ENCODE measurements at regions not wholly inside any gene's neighbourhood (a gene's known extent, or its start where the extent isn't known, plus 50 kb on each side); places are given as distances from the start of the nearest gene placed in this dataset.
"Not testable (repeated sequence)": the region's sequence is repeated elsewhere in the genome, so short reads cannot be mapped to it uniquely, and the experiment has no call there.

- DNase-seq: no peak
Observed at GRCh38 chr21:23812485-23812884, 1794.8 kb downstream of the MRPL39 start.

- no peak for DNase-seq
Observed at GRCh38 chr21:23811805-23812204, 1795.5 kb downstream of the MRPL39 start.

- no peak for DNase-seq
Observed at GRCh38 chr21:23809573-23809972, 1797.7 kb downstream of the MRPL39 start.

GRCh38 chr21:23806966-23807548 is 1800.2 kb downstream of the MRPL39 start:
- DNase-seq: not testable (repeated sequence)

- no peak for DNase-seq
Observed at GRCh38 chr21:23804866-23805265, 1802.4 kb downstream of the MRPL39 start.

- no peak for DNase-seq
Observed at GRCh38 chr21:23801292-23801691, 1806.0 kb downstream of the MRPL39 start.

GRCh38 chr21:23799376-23799775 is 1807.9 kb downstream of the MRPL39 start:
- no peak for DNase-seq

GRCh38 chr21:23792300-23792699 is 1815.0 kb downstream of the MRPL39 start:
- no peak for DNase-seq

GRCh38 chr21:23789864-23790263 is 1817.4 kb downstream of the MRPL39 start:
- no peak for DNase-seq

GRCh38 chr21:23780326-23780725 is 1827.0 kb downstream of the MRPL39 start:
- DNase-seq: no peak

GRCh38 chr21:23743821-23744220 is 1863.5 kb downstream of the MRPL39 start:
- DNase-seq: no peak

- no peak for DNase-seq
Observed at GRCh38 chr21:23740463-23740862, 1866.8 kb downstream of the MRPL39 start.

GRCh38 chr21:23732776-23733175 is 1874.5 kb downstream of the MRPL39 start:
- no peak for DNase-seq

- no peak for DNase-seq
Observed at GRCh38 chr21:23729331-23729730, 1878.0 kb downstream of the MRPL39 start.

- no peak for DNase-seq
Observed at GRCh38 chr21:23725576-23725975, 1881.7 kb downstream of the MRPL39 start.

- no peak for DNase-seq
Observed at GRCh38 chr21:23718446-23719285, 1888.6 kb downstream of the MRPL39 start.

- DNase-seq: no peak
Observed at GRCh38 chr21:23712166-23712565, 1895.1 kb downstream of the MRPL39 start.

- no peak for DNase-seq
Observed at GRCh38 chr21:23706431-23706830, 1900.8 kb downstream of the MRPL39 start.

GRCh38 chr21:23699402-23699801 is 1907.9 kb downstream of the MRPL39 start:
- DNase-seq: no peak

GRCh38 chr21:23698619-23699018 is 1908.7 kb downstream of the MRPL39 start:
- DNase-seq: no peak

- no peak for DNase-seq
Observed at GRCh38 chr21:23695443-23695842, 1911.8 kb downstream of the MRPL39 start.

GRCh38 chr21:23694390-23694789 is 1912.9 kb downstream of the MRPL39 start:
- DNase-seq: no peak

GRCh38 chr21:23690316-23690715 is 1917.0 kb downstream of the MRPL39 start:
- DNase-seq: no peak

- no peak for DNase-seq
Observed at GRCh38 chr21:23686737-23687523, 1920.4 kb downstream of the MRPL39 start.
